Esophagus muscularis mucosa (tissue), 4 donors: ENCODE measurements at regions not wholly inside any gene's neighbourhood (a gene's known extent, or its start where the extent isn't known, plus 50 kb on each side); places are given as distances from the start of the nearest gene placed in this dataset.
"Not testable (repeated sequence)": the region's sequence is repeated elsewhere in the genome, so short reads cannot be mapped to it uniquely, and the experiment has no call there.

Source experiments
- DNase-seq: peaks from one replicate; pipeline ENCODE4 v3.0.0-alpha.2; 2017; ENCODE audit errors: extremely low spot score
- H3K27ac ChIP-seq, 4 donors: fragments of 200-600 bp; sonication (generic); replicated peaks in 1 of 4; 1 replicate in 3 of 4; 2 replicates in 1 of 4; pipeline ENCODE4 v1.5.1; 2016 to 2019; ENCODE audit warnings: mild to moderate bottlenecking in 1 of 4
- H3K27me3 ChIP-seq, 4 donors: fragments of 200-600 bp; sonication (generic); one replicate each; pipeline versions ENCODE4 v1.5.1 to v1.6.0; 2016 to 2019
- H3K36me3 ChIP-seq, 4 donors: fragments of 200-600 bp; sonication (generic); one replicate each; pipeline ENCODE4 v1.5.1; 2016 to 2019
- H3K4me1 ChIP-seq, 4 donors: fragments of 200-600 bp; sonication (generic); one replicate each; pipeline ENCODE4 v1.5.1; 2016 to 2019
- H3K4me3 ChIP-seq, 4 donors: fragments of 200-600 bp; sonication (generic); 1 replicate in 2 of 4; 2 replicates in 2 of 4; pipeline ENCODE4 v1.5.1; 2016 to 2019; ENCODE audit warnings: mild to moderate bottlenecking in 4 of 4, moderate library complexity in 1 of 4
- H3K9me3 ChIP-seq, 4 donors: fragments of 200-600 bp; sonication (generic); 1 replicate in 3 of 4; 2 replicates in 1 of 4; pipeline ENCODE4 v1.5.1; 2016 to 2019
- EP300 ChIP-seq: sonication (generic); formaldehyde crosslinking; IDR thresholded peaks from one replicate; pipeline ENCODE4 v1.6.1; 2017; ENCODE audit warnings: antibody characterized with exemption
- POLR2A ChIP-seq: fragments of 450-650 bp; IDR thresholded peaks from one replicate; pipeline ENCODE4 v1.6.1; 2017; ENCODE audit warnings: antibody characterized with exemption, moderate library complexity, mild to moderate bottlenecking, low read depth
- POLR2AphosphoS5 ChIP-seq, 2 donors: sonication (generic); formaldehyde crosslinking; IDR thresholded peaks; one replicate each; pipeline ENCODE4 v1.6.1; 2017; ENCODE audit warnings: antibody characterized with exemption in 2 of 2
- WGBS: methylation state at CpG from one replicate; pipeline ENCODE4 v1.1.5; 2018; 5-methylcytosine and 5-hydroxymethylcytosine counted together
- intact Hi-C: fragments of 100-400 bp; cut with DNase I; formaldehyde crosslinking; loops from one replicate; pipeline ENCODE4 v1.15.1; 2023
- TF ChIP-seq, protein P1 (sequence below), 3 experiments: fragments of 200-600 bp in 2 of 3; fragments of 450-650 bp in 1 of 3; sonication (generic) in 2 of 3; IDR thresholded peaks; one replicate each; pipeline ENCODE4 v1.5.1; 2017 to 2019; ENCODE audit warnings: antibody characterized with exemption in 3 of 3, mild to moderate bottlenecking in 2 of 3, moderate library complexity in 1 of 3

DNA sequence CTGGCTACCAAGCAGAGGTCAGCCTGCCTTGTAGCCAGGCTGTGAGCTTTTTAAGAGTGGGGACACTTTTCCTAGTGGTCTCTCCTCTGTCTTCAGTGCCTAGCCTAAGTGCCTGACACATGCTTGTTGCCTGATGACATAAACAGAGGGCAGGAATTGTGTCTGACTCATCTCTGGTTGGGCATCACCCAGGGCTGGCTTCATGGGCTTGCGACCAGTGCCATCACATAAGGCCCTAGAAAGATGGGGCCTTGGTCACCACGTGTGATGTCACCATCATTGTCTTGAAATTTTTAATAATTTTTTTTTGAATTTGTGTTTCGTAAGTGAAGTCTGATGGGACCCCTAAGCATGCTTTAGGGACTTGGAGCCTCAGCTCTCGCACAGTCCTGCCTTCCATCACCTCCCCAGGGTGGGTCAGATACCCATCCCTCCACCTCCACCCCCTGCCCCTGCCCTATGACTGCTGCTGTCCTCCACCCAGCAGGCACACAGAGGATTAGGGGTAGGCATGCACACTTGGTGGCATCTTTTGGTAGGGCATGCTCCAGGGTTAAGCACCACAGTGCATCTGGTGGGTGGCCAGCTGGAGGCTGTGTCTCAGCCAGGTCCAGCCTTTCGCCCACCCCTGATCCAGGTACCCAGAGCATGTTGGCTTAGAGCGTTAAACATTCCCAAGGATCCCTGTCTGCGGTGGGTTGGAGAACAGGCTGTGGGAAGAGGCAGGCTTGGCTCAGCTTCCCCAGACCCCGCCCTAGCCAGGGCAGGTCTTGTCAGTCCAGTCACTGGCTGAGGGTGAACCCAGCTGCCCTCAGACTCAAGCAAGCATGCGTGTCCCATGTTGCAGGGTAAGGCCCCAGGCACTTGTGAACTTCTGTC, 80.1 kb upstream of the SH3PXD2B start:
- Histone ChIP-seq H3K4me3 (peak overlapping the region in 1 of 4 donors; percentile 8), H3K27ac (peak overlapping the region; percentile 82 to 87 (median 85)), H3K36me3 (no peaks in the 10 kb centered on the region), H3K4me1 (peaks cover 36 to 46% (median 40%) of the 10 kb centered on the region in 4 donors), H3K27me3 (no peaks in the 10 kb centered on the region), H3K9me3 (no peaks in the 10 kb centered on the region)
- TF ChIP-seq POLR2AphosphoS5 (IDR thresholded peaks at IDR 0.05), result no peak
- TF ChIP-seq, protein P1, sequence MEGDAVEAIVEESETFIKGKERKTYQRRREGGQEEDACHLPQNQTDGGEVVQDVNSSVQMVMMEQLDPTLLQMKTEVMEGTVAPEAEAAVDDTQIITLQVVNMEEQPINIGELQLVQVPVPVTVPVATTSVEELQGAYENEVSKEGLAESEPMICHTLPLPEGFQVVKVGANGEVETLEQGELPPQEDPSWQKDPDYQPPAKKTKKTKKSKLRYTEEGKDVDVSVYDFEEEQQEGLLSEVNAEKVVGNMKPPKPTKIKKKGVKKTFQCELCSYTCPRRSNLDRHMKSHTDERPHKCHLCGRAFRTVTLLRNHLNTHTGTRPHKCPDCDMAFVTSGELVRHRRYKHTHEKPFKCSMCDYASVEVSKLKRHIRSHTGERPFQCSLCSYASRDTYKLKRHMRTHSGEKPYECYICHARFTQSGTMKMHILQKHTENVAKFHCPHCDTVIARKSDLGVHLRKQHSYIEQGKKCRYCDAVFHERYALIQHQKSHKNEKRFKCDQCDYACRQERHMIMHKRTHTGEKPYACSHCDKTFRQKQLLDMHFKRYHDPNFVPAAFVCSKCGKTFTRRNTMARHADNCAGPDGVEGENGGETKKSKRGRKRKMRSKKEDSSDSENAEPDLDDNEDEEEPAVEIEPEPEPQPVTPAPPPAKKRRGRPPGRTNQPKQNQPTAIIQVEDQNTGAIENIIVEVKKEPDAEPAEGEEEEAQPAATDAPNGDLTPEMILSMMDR (IDR thresholded peaks at IDR 0.05), result no peak
- no peak for TF ChIP-seq POLR2A
- TF ChIP-seq EP300, result no peak
- DNase-seq, result peak; percentile 86
- 85% methylated on average over 7 of the region's 9 CpGs for WGBS
- intact Hi-C loops, result no loop called here

DNA sequence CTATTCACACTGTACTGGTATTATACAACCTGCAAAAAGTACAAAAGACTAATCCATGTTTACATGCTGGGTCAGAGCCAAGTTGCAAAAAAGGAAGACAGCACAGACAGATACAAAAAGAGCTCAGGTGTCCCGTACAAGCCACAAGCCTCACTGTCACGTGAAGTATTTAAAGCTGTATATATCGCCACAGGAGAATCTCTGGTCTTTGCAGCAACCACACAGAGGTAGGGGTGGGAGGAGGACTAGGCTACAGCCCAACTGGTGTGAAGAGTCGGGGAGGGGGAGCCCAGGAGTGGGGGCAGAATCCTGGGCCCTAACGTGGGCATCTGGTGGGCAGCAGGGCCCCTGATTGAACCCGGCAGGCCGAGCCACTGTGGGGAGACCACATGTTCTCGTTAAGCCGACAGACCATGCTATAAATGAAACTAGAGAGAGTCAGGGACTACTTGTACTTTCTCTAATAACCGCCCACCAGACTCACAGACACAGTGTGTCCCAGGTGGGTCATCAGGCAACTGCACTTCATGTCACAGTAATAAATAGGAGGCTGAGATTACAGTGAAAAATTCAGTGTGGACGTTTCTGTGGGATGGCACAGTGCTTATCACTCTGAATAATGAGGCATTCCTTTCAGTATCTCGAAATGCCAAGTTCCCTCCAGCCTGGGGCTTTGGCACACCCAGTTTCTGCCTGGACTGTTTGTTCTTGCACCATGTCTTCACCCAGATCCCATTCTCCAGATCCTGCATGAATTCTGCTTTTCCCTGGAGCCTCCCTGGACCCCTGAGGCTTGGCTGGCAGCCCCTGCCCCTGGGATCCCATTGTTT, 79.3 kb upstream of the SH3PXD2B start:
- peak overlapping the region; percentile 82 to 87 (median 85) for H3K27ac ChIP-seq
- no peaks in the 10 kb centered on the region for H3K36me3 ChIP-seq
- H3K4me3 ChIP-seq, result peak overlapping the region; percentile 8 to 33 (median 18)
- intact Hi-C loops, result no loop called here
- TF ChIP-seq, protein P1 (IDR thresholded peaks at IDR 0.05), result peak in 1 of 3 experiments; percentile 3
- TF ChIP-seq POLR2AphosphoS5 (IDR thresholded peaks at IDR 0.05), result peak; percentile 55 to 71
- peak; percentile 34 for TF ChIP-seq EP300
- no peak for TF ChIP-seq POLR2A
- H3K4me1 ChIP-seq, result peaks cover 36 to 51% (median 43%) of the 10 kb centered on the region in 4 donors
- 41% methylated on average over 11 of the region's 12 CpGs for WGBS
- no peaks in the 10 kb centered on the region for H3K27me3 ChIP-seq
- peak; percentile 92 for DNase-seq
- H3K9me3 ChIP-seq, result no peaks in the 10 kb centered on the region

DNA sequence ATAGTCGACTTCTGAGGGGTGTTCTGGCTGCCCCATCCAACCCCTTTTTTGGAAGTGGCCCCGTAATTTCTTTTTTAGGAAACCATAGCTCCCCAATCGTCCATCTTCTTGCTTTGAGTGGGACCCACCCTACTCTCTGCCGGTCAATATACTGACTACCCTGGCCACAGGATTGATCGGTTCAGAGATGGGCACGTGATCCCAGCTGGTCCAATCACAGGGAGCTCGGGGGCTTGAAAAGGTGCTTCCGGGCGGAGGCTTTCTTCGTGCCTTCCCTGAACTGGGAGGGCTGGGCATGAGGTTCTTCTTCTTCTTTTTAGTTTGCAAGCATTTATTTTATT, 78.7 kb upstream of the SH3PXD2B start:
- peak overlapping the region; percentile 82 to 87 (median 85) for H3K27ac ChIP-seq
- WGBS, result 69% methylated on average over 9 of the region's 10 CpGs
- intact Hi-C loops, result no loop called here
- H3K9me3 ChIP-seq, result no peaks in the 10 kb centered on the region
- peak; percentile 89 for DNase-seq
- peaks cover 39 to 57% (median 49%) of the 10 kb centered on the region in 4 donors for H3K4me1 ChIP-seq
- H3K27me3 ChIP-seq, result no peaks in the 10 kb centered on the region
- peak overlapping the region in 3 of 4 donors; percentile 8 to 33 (median 17) for H3K4me3 ChIP-seq
- TF ChIP-seq POLR2AphosphoS5 (IDR thresholded peaks at IDR 0.05), result no peak
- TF ChIP-seq POLR2A, result no peak
- TF ChIP-seq, protein P1 (IDR thresholded peaks at IDR 0.05), result no peak
- no peaks in the 10 kb centered on the region for H3K36me3 ChIP-seq

DNA sequence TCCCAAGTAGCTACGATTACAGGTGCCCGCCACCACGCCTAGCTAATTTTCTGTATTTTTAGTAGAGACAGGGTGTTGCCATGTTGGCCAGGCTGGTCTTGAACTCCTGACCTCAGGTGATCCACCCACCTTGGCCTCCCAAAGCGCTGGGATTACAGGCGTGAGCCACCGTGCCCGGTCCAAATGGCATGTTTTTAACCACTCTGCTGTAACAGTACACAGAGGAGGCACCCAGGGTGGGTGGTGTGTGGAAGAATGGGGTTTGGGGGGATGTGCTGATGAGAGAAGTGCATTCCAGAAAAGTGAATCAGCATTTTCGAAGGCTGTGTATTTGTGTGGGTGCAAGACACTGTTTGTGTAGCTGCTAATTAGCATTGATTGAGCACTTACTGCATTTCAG, 78.1 kb upstream of the SH3PXD2B start:
- H3K27me3 ChIP-seq, H3K36me3 ChIP-seq, intact Hi-C loops, H3K9me3 ChIP-seq: not testable (repeated sequence)
- peak; percentile 77 for DNase-seq
- Histone ChIP-seq H3K4me3 (peak overlapping the region in 1 of 4 donors; percentile 33), H3K27ac (peak overlapping the region; percentile 82 to 87 (median 85)), H3K4me1 (peaks cover 44 to 63% (median 55%) of the 10 kb centered on the region in 4 donors)
- WGBS, result 78% methylated on average over 8 of the region's 8 CpGs

DNA sequence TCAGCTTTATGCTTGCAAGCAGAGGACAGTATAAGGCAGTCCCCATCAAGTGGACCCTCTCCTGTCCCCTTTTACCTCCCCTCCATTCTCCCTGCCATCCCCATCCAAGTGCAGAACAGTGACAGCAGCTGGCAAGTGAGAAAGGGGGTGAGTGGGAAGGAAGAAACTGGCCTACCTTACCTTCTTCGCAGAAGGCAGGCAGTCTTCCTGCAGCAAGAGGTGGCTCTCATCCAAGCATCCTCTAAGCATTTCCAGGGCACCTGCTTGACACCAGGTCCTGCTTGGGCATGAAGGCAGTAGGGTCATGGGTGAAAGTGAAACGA, 77.3 kb upstream of the SH3PXD2B start:
- no peak overlapping the region for H3K27ac ChIP-seq
- no peaks in the 10 kb centered on the region for H3K27me3 ChIP-seq
- no peaks in the 10 kb centered on the region for H3K9me3 ChIP-seq
- H3K4me1 ChIP-seq, result peaks cover 44 to 67% (median 61%) of the 10 kb centered on the region in 4 donors
- no peak overlapping the region for H3K4me3 ChIP-seq
- H3K36me3 ChIP-seq, result no peaks in the 10 kb centered on the region
- TF ChIP-seq POLR2A, result no peak
- TF ChIP-seq, protein P1 (IDR thresholded peaks at IDR 0.05), result no peak
- TF ChIP-seq POLR2AphosphoS5 (IDR thresholded peaks at IDR 0.05), result no peak
- TF ChIP-seq EP300, result no peak
- no peak for DNase-seq
- intact Hi-C loops, result no loop called here
- WGBS, result 96% methylated on average over 2 of the region's 2 CpGs
